Cerebellar nuclear complex (tissue), 1 donor: ENCODE measurements at regions not wholly inside any gene's neighbourhood (a gene's known extent, or its start where the extent isn't known, plus 50 kb on each side); places are given as distances from the start of the nearest gene placed in this dataset.

Source experiments
- DNase-seq, 2 experiments: peaks; one replicate each; lab custom pipeline; 2025; lab: John Stamatoyannopoulos, UW

GRCh38 chr2:235141411-235142128 is 189.8 kb downstream of the SH3BP4 start:
- DNase-seq: no peak

GRCh38 chr2:235142601-235143000 is 190.8 kb downstream of the SH3BP4 start:
- DNase-seq: no peak

- no peak for DNase-seq
These were observed 192.0 kb downstream of the SH3BP4 start for GRCh38 chr2:235143789-235144188.

- no peak for DNase-seq
These were observed 192.5 kb downstream of the SH3BP4 start for GRCh38 chr2:235144291-235144690.

GRCh38 chr2:235146206-235146605 is 194.4 kb downstream of the SH3BP4 start:
- no peak for DNase-seq

GRCh38 chr2:235146871-235147565 is 195.2 kb downstream of the SH3BP4 start:
- no peak for DNase-seq

- no peak for DNase-seq
These were observed 196.7 kb downstream of the SH3BP4 start for GRCh38 chr2:235148201-235149170.

- DNase-seq: no peak
These were observed 197.4 kb downstream of the SH3BP4 start for GRCh38 chr2:235149240-235149659.

- DNase-seq: no peak
These were observed 197.9 kb downstream of the SH3BP4 start for GRCh38 chr2:235149736-235150135.

GRCh38 chr2:235151152-235151551 is 199.3 kb downstream of the SH3BP4 start:
- DNase-seq: no peak

GRCh38 chr2:235155163-235155562 is 203.3 kb downstream of the SH3BP4 start:
- DNase-seq: no peak

GRCh38 chr2:235156055-235156454 is 204.2 kb downstream of the SH3BP4 start:
- no peak for DNase-seq

- no peak for DNase-seq
These were observed 206.1 kb downstream of the SH3BP4 start for GRCh38 chr2:235157746-235158482.

GRCh38 chr2:235160281-235160810 is 208.5 kb downstream of the SH3BP4 start:
- DNase-seq: no peak

GRCh38 chr2:235161565-235161964 is 209.7 kb downstream of the SH3BP4 start:
- DNase-seq: no peak

- no peak for DNase-seq
These were observed 210.4 kb downstream of the SH3BP4 start for GRCh38 chr2:235162082-235162836.

- no peak for DNase-seq
These were observed 211.0 kb downstream of the SH3BP4 start for GRCh38 chr2:235162837-235163197.

GRCh38 chr2:235165136-235165535 is 213.3 kb downstream of the SH3BP4 start:
- no peak for DNase-seq

- no peak for DNase-seq
These were observed 213.8 kb downstream of the SH3BP4 start for GRCh38 chr2:235165631-235166030.

- no peak for DNase-seq
These were observed 216.6 kb downstream of the SH3BP4 start for GRCh38 chr2:235168174-235168979.
